Putamen (tissue), 1 donor: ENCODE measurements at regions not wholly inside any gene's neighbourhood (a gene's known extent, or its start where the extent isn't known, plus 50 kb on each side); places are given as distances from the start of the nearest gene placed in this dataset.

Experiments
- DNase-seq: peaks from one replicate; pipeline ENCODE4 v3.0.0-alpha.2; 2016; ENCODE audit warnings: low spot score

DNA sequence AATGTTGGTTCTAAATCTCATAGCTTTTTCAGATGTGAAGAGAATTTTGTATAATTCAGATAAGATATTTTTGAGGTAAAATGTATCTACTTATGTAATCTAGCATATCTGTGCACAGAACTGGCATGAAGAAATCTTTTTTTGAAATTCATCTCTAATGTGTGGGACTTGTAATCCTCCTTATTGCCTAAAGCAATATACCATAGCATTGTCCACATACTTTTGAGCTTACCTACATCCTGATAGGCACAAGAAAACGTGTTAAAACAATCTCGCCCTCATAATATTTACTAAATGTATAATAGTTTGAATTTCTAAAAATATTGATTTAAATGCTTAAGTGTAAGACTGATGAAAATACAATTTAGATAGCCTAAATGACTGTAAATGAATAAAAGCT is 1686.5 kb upstream of the ACO1 start:
- DNase-seq, result no peak

DNA sequence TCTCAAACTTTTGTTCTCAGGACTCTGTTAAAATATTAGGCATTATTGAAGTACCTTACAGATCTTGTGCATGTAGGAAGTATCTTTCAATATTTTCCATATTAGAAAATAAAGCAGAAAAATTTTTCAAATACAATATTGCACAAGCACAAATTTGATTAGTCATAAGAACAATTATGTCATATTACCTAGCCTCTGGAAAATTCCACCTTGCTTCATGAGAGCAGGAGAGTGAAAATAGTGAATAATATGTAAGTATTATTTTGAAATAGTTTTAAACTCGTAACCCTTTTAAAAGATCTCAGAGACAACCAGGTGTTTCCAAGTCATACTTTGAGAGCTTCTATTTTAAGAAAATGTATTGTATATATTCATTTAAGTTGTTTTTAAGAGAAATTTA is 1672.9 kb upstream of the ACO1 start:
- no peak for DNase-seq

DNA sequence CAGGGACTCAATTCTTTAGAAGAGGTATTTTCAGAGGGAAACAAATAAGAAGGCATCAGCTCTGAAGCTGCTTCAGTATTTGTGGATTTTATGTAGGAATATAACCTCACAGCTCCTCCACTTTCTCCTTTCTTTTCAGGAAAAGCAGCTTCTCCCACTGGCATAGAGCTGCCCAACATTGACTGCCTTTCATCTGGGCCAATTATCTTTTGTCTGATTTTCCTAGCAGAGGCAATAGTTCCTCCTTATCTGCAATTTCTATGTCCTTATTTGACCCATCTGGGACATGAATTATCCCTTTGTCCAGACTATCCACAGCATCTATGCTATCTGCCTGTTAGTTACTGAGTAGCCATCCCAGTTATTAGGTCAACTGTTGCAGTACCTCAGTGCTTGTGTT is 1671.2 kb upstream of the ACO1 start:
- peak; percentile 19 for DNase-seq

DNA sequence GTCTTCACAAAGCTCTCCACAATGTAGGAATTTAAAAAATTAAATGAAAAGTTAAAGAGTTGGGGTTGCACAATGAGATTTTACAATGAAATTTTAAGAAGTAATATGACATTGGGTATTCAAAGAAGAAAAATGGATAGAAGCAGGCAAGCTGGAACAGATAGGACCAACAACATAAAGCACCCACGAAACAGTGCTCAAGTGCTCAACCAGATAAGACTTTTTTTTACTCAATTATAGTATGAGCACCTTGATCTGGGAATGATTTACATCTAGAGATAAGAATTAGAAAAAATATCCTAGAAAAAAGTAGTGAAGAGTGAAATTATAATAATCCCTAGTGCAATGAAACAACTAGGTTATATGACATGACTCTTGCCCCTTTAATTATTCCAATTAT is 1670.1 kb upstream of the ACO1 start:
- no peak for DNase-seq

DNA sequence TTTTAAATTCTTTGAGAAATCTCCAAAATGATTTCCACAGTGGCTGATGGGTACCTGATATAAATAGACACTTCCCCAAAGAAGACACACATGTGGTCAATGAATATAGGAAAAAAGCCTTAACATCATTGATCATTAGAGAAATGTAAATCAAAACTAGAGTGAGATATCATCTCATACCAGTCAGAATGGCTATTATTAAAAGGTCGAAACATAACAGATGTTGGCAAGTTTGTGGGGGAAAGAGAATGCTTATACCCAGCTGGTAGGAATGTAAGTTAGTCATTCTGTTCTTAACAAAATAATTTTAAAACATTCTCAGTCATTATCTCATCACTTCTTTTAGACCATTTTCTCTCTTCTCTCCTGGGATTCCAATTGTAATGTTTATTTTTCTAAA is 1666.0 kb upstream of the ACO1 start:
- no peak for DNase-seq

DNA sequence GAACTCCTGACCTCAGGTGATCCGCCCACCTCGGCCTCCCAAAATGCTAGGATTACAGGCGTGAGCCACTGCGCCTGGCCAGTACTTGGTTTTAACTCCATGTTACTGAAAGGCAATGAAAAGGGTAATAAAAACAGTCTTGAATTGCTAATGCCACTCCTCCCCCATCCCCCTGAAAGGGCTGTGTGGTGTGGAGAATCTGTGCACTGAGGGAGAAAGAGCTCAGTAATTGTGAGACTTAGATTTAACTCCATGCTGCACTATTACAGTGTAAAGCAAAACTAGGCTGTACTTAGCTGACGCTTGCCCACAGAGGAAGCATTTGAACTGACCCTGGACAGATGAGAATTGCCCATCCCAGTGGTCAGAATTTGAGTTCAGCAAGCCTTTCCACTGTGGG is 1662.4 kb upstream of the ACO1 start:
- no peak for DNase-seq

DNA sequence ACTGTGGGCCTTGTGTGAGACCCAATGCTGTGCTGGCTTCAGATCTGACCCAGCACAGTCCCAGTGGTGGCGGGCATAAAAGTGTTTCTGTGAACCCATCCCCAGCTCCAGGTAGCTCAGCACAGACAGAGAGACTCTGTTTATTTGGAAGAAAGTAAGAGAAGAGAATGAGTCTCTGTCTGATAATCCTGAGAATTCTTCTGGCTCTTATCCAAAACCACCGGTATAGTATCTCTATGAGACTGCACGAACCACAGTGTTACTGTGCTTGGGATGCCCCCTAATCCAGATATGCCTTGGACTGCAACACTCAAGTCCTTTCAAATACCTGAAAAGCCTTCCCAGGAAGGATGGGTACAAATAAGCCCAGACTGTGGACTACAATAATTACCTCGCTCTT is 1660.8 kb upstream of the ACO1 start:
- no peak for DNase-seq

DNA sequence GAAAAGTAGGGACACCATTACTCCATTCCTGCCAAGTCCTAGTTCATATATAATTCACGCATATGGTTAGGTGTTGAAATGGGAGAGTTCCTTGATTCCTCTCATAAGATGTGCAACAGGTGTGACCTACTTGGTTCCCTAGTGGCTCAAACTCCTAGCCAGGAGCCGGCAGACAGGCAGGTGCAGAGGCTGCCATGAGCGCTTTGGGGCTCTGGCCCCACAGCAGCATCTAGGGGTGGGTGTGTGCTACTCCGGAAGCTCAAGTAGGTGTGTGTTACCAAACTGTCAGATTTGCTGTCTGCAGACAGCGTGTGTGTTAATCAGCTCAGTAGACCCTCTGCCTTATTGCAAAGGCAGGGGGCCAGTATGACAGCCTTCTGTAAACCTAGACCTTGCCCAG is 1652.4 kb upstream of the ACO1 start:
- no peak for DNase-seq

DNA sequence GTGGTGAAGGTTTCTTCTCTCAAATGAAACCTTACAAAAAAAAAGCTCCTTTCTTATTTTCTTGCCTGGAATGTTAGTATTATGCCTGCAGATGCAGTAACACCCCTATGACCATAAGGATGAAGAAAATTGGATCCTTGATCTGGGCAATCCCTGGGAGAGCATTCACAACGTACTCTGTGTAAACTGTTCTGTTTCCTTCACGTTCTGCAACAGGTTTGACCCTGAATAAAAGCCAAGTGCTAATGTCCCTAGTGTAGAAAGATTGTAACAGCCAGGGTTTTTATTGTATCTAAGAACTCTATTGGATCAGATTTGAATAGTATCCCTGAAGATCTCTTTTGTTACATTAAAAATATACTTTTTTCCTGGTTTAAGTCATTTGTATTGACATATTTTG is 1639.6 kb upstream of the ACO1 start:
- no peak for DNase-seq

DNA sequence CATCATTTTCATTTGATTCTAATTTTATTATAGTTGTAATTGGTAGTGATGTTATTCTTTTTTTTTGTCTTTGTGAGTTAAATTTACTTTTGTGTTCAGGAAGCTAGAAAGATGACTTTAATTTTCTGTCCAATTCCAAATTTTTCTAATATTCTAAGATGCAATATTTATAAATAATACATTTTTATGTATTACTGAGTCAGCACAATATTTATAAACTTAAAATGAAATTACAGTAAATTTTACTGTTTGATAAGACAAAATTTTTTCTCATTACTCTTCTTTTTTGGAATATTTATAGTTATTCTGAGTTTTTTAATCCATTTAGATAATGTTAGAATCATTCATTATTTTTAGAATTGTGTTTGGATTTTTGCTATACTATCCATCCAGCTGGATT is 1637.9 kb upstream of the ACO1 start:
- no peak for DNase-seq

DNA sequence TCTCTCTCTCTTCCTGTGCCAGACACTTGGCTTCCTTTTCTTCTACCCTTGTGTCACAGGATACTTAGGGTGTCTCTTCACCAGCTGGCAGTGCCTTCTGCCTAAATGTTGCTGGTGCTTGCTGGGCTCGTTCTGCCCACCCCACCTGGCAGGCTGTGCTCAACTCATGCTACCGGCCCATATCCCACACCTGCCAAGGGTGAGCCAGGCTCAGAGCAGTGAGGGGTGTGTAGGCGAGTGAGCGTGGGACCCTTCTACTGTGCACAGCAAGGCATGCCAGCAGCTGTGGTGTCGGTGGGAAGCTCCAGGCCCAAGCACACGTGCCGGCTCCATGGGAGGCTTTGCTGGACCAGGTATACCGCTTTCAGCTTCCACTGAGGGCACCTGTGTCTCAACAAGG is 1626.7 kb upstream of the ACO1 start:
- no peak for DNase-seq

DNA sequence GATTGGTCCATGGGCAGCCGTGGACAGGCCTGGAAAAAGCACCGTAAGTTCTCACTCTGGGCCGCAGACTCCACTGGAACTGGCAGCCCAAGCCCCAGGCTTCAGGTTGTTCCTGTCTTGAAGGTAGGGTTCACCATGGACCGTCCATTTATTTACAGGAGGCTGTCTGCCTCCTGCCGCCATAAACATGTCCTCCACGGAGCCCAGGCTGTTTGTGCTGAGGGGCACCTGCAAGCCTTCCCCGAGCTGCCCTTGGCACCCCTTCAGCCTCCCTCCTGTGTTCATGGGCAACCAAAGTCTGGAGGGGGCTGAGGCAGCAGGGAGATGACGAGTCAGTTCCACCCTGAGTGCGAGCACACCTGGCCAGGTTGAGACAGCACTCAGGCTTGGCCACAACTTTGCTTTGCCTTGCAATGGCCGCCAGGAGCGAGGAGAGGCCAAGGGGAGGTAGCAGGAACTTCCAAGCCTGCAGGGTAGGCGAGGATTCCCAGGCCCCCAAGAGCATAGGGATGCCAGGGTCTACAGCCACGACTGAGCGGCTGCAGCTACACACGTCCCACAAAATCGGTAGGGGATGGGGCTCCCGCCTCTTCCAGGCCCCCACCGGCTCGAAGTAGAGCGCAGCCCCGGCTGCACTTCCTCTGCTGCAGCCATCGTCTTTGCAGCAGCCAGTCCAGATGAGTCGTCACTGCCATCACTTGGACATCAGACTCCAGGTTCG is 1625.6 kb upstream of the ACO1 start:
- no peak for DNase-seq

DNA sequence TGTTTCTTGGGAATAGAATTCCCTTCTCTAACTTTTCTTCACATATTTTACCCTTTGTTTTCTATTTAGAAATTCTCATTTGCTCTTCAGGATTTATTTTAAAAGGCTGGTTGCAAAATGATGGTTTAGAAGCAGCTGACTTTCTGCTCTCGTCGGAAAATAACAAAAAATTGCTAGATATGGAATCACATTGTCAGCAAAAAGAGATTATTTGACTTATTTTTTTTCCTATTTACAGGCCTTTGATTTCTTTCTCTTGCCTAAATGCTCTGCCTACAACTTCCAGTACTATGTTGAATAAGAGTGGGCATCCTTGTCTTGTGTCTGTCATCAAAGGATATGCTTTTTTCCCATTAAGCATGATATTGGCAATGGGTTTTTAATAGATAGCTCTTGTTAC is 1619.1 kb upstream of the ACO1 start:
- DNase-seq, result no peak

DNA sequence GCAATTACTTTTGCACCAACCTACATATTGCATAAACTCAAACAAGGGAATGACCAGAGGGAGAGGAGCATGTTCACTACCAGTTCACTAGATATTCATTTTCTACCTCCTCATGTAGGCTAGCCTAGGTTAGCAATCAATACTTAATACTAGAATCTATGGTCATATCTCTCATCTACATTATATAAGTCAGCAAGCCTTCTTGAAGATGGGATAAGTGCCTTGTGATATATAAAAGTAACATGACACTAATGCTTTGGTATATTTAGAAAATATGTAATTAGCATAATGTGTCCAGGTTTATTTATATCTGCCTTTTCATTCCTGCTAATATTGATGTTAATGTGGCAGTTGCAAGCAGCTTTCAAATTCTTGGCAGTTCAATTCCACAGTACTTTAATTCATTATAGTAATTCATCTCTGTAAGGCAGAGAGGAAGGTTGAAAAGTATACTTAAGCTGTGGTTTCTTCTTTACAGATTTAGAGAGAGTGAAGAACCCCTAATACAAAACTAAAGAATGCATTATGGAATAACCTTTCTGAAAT is 1613.2 kb upstream of the ACO1 start:
- no peak for DNase-seq

DNA sequence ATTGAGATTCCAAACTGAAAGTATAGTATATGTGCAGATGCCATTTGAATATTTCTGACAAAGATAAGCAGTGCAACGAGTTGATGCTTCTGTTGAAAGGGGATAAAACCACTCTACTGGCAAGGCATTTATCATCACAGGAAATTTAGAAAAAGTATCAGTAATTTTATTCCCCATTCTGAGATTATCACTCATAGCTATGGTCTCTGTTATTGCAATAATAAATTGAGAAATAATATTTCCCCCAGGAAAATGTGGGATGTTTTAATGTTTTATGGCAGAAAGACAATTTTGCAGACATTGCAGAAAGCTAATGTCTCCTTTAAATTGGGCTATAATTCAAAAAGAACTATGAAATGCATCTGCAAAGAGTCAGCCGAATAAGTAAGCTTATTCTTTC is 1612.7 kb upstream of the ACO1 start:
- DNase-seq, result no peak

DNA sequence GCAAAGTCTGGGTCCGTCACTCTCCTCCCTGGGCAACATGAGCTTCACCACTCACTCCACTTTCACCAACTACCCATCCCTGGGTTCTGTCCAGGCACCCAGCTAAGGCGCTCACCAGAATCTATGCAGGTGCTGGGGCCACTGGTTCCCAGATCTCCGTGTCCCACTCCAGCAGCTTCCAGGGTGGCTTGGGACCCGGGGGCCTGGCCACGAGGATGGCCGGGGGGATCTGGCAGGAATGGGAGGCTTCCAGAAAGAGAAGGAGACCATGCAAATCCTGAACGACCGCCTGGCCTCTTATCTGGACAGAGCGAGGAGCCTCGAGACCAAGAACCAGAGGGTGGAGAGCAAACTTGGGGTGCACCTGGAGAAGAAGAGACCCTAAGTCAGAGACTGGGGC is 1611.0 kb upstream of the ACO1 start:
- no peak for DNase-seq

DNA sequence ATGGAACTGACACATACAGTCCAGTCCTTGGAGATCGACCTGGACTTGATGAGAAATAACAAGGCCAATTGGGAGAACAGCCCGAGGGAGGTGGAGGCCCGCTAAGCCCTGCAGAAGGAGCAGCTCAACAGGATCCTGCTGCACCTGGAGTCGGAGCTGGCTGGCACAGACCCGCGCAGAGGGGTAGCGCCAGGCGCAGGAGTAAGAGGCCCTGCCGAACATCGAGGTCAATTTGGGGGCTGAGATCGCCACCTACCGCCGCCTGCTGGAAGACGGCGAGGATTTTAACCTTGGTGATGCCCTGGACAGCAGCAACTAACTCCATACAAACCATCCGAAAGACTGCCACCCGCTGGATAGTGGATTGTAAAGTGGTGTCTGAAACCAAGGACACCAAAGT is 1610.1 kb upstream of the ACO1 start:
- no peak for DNase-seq

DNA sequence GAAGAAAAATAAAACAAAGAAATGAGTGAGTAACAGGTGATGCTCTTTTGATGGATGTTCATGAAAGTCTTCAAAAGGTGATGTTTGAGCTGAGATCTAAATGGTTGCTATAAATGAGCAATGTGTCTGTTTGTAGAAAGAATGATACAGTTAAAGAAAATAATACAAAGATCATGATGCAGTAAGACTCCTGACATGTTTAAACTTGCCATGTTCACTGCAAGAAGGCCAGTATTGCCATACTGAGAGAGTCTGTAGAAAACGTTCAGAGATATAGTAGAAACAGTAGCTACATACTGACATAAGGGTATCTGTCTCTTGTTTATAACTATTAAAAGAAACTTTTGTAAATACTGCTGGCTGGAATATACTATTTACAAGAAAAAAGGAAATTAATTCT is 1609.2 kb upstream of the ACO1 start:
- DNase-seq, result no peak

DNA sequence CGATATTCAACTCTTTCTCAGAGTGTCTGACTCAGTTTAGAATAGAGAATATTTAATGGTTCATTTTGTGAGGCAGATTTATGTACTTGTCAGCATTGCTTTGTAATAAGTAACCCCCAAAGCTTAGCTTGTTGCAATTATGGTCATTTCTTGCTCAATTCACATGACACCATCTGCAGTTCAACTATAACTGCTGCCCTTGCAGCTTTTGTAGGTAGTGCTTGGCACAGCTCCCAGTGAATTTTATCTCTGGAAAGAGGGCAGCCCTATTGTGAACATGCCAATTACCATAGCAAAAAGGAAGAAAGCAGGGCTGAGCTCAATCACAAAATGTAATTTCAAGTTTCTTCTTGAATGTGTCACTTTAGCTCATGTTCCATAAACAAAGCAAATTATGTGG is 1587.7 kb upstream of the ACO1 start:
- DNase-seq, result no peak

DNA sequence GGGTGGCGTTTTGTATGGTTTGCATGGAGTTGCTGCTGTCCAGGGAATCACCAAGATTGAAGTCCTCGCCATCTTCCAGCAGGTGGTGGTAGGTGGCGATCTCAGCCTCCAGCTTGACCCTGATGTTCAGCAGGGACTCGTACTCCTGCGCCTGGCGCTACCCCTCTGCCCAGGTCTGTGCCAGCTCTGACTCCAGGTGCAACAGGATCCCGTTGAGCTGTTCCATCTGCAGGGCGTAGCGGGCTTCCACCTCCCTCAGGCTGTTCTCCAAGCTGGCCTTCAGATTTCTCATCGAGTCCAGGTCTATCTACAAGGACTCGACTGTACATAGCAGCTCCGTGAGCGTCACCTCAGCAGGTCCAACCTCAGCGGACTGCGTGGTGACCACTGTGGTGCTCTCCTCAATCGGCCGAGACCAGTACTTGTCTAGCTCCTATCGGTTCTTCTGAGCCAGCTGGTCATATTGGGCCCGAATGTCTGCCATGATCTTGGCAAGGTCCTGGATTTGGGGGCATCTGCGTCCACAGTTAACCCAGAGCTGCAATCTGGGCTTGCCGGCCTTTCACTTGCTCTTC is 1584.8 kb upstream of the ACO1 start:
- no peak for DNase-seq

DNA sequence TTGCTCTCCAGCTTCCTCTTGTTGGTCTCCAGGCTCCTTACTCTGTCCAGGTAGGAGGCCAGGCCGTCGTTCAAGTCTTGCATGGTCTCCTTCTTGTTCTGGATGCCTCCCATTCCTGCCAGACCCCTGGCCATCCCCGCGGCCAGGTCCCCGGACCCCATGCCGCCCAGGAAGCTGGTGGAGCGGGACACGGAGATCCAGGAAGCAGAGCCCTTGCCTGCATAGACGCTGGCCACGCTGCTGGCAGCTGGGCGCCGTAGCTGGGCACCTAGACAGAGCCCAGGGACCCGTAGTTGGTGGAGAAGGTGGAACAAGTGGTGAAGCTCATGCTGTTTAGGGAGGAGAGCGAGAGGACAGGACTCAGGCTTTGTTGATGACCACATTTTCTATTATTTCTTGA is 1584.0 kb upstream of the ACO1 start:
- DNase-seq, result no peak

DNA sequence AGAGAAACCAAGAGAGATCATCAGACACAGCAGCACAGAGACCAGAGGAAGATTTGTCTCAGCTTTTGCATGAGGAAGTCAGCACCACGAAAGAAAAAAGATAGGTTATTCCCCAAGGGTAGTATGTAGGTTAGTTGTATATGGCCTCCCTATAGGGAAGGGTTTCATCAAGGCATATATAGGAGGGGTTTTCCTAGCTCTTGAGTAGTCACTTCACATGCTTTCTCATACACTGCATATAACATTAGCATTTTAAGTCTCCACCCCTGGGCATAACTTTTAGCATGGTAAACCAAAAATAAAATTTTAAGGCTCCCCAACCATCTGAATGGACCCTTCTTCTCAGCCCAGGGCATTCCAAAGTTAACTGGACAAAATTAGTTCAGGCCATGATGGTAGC is 1571.6 kb upstream of the ACO1 start:
- no peak for DNase-seq

DNA sequence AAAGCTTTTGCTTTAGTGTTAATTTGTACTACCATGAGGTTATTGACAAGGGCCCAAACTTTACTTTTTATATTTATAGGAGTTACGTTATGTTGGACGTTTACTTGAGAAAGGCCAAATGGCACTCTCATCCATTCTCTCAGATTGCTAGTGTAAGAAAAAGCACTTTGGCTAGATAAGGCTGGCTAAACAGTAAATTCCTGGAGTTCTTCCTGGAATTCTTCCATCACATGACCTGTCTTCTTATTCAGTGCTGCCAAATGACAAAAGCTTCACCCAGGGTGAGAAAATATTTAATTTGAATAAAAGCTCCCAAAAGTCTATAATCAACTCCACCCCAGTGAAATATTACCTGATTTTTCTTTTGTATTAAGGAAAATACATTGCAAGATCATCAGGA is 1568.9 kb upstream of the ACO1 start:
- no peak for DNase-seq

DNA sequence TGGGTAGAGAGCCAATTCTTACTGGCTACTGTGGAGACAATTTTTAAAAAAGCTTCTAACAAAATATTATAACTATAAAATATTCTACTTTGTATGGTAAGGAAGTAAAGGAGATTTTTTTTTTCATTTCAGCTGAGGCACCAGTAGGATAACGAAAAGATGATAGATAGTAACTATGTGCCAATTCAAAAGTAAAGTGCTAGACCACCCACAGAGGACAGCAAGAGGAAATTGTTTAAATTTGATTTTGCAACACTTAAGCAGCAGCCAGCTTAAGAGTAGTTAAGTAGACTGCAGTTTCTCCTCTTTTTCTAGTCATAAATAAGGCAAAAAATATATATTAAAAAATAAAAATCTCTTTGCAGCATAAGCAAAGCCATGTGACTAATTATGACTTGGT is 1539.3 kb upstream of the ACO1 start:
- DNase-seq, result no peak
